ENCODE measurements at regions not wholly inside any gene's neighbourhood (a gene's known extent, or its start where the extent isn't known, plus 50 kb on each side); places are given as distances from the start of the nearest gene placed in this dataset.

GRCh38 chr21:17929510-17929909, 110.4 kb upstream of the C21orf91 start:
- DNase-seq (ENCODE audit: low read depth, low spot score) (no peak), ATAC-seq (no peak)
- no peaks in the 10 kb centered on the region for H3K36me3 ChIP-seq (ENCODE audit: control insufficient read depth, insufficient read depth, low read length)
- BruUV-seq (replicated peaks): no TSS peak
- TF ChIP-seq REST (IDR thresholded peaks at IDR 0.05; ENCODE audit: insufficient read depth in 1 of 2, low read depth in 2 of 2, low read length in 1 of 2) (no peak), TCF7L2 (IDR thresholded peaks at IDR 0.05; ENCODE audit: low read depth, low read length) (no peak), POLR2AphosphoS5 (IDR thresholded peaks at IDR 0.05; ENCODE audit: low read depth, low read length) (no peak), SIN3A (IDR thresholded peaks at IDR 0.05; ENCODE audit: borderline replicate concordance, insufficient read depth, low read depth, low read length) (no peak)
- TF ChIP-seq, protein P1, sequence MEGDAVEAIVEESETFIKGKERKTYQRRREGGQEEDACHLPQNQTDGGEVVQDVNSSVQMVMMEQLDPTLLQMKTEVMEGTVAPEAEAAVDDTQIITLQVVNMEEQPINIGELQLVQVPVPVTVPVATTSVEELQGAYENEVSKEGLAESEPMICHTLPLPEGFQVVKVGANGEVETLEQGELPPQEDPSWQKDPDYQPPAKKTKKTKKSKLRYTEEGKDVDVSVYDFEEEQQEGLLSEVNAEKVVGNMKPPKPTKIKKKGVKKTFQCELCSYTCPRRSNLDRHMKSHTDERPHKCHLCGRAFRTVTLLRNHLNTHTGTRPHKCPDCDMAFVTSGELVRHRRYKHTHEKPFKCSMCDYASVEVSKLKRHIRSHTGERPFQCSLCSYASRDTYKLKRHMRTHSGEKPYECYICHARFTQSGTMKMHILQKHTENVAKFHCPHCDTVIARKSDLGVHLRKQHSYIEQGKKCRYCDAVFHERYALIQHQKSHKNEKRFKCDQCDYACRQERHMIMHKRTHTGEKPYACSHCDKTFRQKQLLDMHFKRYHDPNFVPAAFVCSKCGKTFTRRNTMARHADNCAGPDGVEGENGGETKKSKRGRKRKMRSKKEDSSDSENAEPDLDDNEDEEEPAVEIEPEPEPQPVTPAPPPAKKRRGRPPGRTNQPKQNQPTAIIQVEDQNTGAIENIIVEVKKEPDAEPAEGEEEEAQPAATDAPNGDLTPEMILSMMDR (IDR thresholded peaks at IDR 0.05): no peak
- ChIA-PET CTCF (no interaction called here), POLR2A (no interaction called here)
- no peaks in the 10 kb centered on the region for H3K4me1 ChIP-seq (ENCODE audit: control insufficient read depth, insufficient read depth, low read length)
- intact Hi-C loops (cut with micrococcal nuclease; ENCODE audit: unreplicated experiment): loop anchor here (5.0 kb wide), 1 partner anchor 252 kb away; no protein-coding TSS in a partner anchor
- H3K9me3 ChIP-seq (ENCODE audit: control insufficient read depth, insufficient read depth, low read depth, low read length): no peaks in the 10 kb centered on the region
- H3K27me3 ChIP-seq (ENCODE audit: control insufficient read depth, insufficient read depth, low read length): no peaks in the 10 kb centered on the region
- no peak overlapping the region for H3K4me3 ChIP-seq (ENCODE audit: low read depth in 2 of 2, low read length in 2 of 2)
- in situ Hi-C loops (cut with HindIII; ENCODE audit: low pct_unique_long_range_greater_than_20kb, low sequenced_read_pairs): no loop called here
- H3K27ac ChIP-seq (ENCODE audit: low read length): no peak overlapping the region

DNA sequence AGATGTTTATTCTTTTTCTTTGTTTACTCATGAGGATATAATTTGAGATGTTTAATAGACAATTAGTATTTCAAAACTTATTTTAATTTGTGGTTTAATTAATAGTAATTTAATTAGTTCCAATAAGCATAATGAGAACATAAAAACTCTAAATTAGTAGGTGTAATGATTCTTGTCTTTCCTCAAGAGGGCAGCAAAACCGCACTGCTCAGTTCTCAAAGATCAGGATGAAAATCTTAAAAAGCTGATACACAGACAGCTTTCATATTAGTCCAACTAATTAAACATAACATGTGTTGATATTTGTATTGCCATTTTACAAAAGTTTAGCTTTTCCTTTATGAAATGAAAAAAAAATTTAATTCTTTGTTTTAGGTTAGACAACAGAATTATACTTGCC, 106.7 kb upstream of the C21orf91 start:
- intact Hi-C loops (cut with micrococcal nuclease; ENCODE audit: unreplicated experiment): loop anchor here (5.0 kb wide), 1 partner anchor 249 kb away; no protein-coding TSS in a partner anchor
- POLR2A ChIA-PET: no interaction called here

More for the DNA sequence above, 106.7 kb upstream of the C21orf91 start:
- CTCF ChIA-PET: interaction anchor here (0.7 kb wide), 2 partner anchors 236 to 489 kb away, joined by 5 to 9 read pairs; no protein-coding TSS in a partner anchor
- Histone ChIP-seq H3K4me1 (ENCODE audit: control insufficient read depth, insufficient read depth, low read length) (no peaks in the 10 kb centered on the region), H3K4me3 (ENCODE audit: low read depth in 2 of 2, low read length in 2 of 2) (no peak overlapping the region), H3K36me3 (ENCODE audit: control insufficient read depth, insufficient read depth, low read length) (no peaks in the 10 kb centered on the region), H3K27ac (ENCODE audit: low read length) (no peak overlapping the region), H3K9me3 (ENCODE audit: control insufficient read depth, insufficient read depth, low read depth, low read length) (no peaks in the 10 kb centered on the region), H3K27me3 (ENCODE audit: control insufficient read depth, insufficient read depth, low read length) (no peaks in the 10 kb centered on the region)
- TF ChIP-seq REST (IDR thresholded peaks at IDR 0.05; ENCODE audit: insufficient read depth in 1 of 2, low read depth in 2 of 2, low read length in 1 of 2) (no peak), TCF7L2 (IDR thresholded peaks at IDR 0.05; ENCODE audit: low read depth, low read length) (no peak), SIN3A (IDR thresholded peaks at IDR 0.05; ENCODE audit: borderline replicate concordance, insufficient read depth, low read depth, low read length) (no peak), POLR2AphosphoS5 (IDR thresholded peaks at IDR 0.05; ENCODE audit: low read depth, low read length) (no peak)
- TF ChIP-seq, protein P1 (IDR thresholded peaks at IDR 0.05): peak; percentile 31; the same call in 1 of the 2 replicates
- no TSS peak for BruUV-seq (replicated peaks)
- in situ Hi-C loops (cut with HindIII; ENCODE audit: low pct_unique_long_range_greater_than_20kb, low sequenced_read_pairs): no loop called here
- DNase-seq (ENCODE audit: low read depth, low spot score): no peak
- ATAC-seq: no peak
